ENCODE measurements at regions not wholly inside any gene's neighbourhood (a gene's known extent, or its start where the extent isn't known, plus 50 kb on each side); places are given as distances from the start of the nearest gene placed in this dataset.

DNA sequence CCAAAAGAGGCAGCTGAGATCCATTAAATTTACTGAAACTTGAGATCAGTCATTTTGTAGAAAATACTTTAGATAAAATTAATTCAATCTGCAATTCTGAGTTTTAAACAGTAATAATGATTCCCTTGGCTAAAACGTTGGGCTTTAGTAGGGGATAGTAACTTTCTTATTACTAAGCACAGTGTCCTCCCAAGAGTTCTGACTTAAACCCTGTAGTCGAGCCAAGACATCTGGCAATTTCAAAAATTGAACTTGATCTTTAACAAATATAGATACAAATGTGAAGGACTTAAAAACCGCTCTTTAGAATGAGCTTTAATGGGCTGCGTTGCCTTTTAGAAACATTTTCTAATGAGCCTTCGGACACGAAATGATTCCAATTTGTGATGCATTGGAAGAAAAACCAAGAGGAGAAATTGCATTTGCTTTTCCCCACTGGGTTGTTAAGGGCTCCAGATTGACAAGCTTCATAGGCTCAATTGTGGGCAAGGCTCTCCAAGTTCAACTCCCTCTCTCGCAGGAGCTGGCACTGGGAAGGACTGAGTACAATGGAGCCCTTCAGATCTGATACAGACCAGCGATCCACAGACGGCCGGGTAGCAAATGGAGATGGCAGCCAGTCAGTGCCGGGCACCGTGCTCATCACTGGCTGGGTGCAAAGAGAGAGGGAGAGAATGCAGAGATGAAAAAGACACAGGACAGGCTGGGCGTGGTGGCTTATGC is 921.3 kb upstream of the AUTS2 start:
- no peaks in the 10 kb centered on the region for H4K20me1 ChIP-seq (ENCODE audit: low read length)
- no peaks in the 10 kb centered on the region; the same call in 1 of the 2 replicates for H3K9me3 ChIP-seq (ENCODE audit: low read length)
- H3K27me3 ChIP-seq (ENCODE audit: low read length): no peaks in the 10 kb centered on the region
- no peaks in the 10 kb centered on the region for H3F3A ChIP-seq (ENCODE audit: low read length, unreplicated experiment)
- H3K27ac ChIP-seq (ENCODE audit: low read length): no peak overlapping the region
- no peak for ATAC-seq
- BruUV-seq (replicated peaks): no TSS peak
- H3K9ac ChIP-seq (ENCODE audit: low read length): no peak overlapping the region
- ChIA-PET CTCF (no interaction called here), POLR2A (ENCODE audit: unreplicated experiment) (no interaction called here)
- no peak overlapping the region for H3K4me2 ChIP-seq (ENCODE audit: low read length)
- H3K36me3 ChIP-seq (ENCODE audit: low read depth, low read length): no peaks in the 10 kb centered on the region
- H3K4me3 ChIP-seq (ENCODE audit: low read length): no peak overlapping the region
- TF ChIP-seq EZH2phosphoT487 (IDR thresholded peaks at IDR 0.05; ENCODE audit: borderline replicate concordance, low read length) (no peak), EZH2 (IDR thresholded peaks at IDR 0.05; ENCODE audit: low read length, unreplicated experiment) (no peak)
- TF ChIP-seq, protein P1, sequence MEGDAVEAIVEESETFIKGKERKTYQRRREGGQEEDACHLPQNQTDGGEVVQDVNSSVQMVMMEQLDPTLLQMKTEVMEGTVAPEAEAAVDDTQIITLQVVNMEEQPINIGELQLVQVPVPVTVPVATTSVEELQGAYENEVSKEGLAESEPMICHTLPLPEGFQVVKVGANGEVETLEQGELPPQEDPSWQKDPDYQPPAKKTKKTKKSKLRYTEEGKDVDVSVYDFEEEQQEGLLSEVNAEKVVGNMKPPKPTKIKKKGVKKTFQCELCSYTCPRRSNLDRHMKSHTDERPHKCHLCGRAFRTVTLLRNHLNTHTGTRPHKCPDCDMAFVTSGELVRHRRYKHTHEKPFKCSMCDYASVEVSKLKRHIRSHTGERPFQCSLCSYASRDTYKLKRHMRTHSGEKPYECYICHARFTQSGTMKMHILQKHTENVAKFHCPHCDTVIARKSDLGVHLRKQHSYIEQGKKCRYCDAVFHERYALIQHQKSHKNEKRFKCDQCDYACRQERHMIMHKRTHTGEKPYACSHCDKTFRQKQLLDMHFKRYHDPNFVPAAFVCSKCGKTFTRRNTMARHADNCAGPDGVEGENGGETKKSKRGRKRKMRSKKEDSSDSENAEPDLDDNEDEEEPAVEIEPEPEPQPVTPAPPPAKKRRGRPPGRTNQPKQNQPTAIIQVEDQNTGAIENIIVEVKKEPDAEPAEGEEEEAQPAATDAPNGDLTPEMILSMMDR (conservative IDR thresholded peaks at IDR 0.05; ENCODE audit: low read depth, low read length): no peak
- H3K79me2 ChIP-seq (ENCODE audit: low read length): no peaks in the 10 kb centered on the region
- no peaks in the 10 kb centered on the region for H3K4me1 ChIP-seq (ENCODE audit: insufficient read depth, low read length)
- H3K9me2 ChIP-seq (replicated peaks; ENCODE audit: low read length): no peaks in the 10 kb centered on the region
- no peak for DNase-seq
- no peak overlapping the region for H2AFZ ChIP-seq (ENCODE audit: low read length)
- intact Hi-C loops (cut with micrococcal nuclease): no loop called here

DNA sequence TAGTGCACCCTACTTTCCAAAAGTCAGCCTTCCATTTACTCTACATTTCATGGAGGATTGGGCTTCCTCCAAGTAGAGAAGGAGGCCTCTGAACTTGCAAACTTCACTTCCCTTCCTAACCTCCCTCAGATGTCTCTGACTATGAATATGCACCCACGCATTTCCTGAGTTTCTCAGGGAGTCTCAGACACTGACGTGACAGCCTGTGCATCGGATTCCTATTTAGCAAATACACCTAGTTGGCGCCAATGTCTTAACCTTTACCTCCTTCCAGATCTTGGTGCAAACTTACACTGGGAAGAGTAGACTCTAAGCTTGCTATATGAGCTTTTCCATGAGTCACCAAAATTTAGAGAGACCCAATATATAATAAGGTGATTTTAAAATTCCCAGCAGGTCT is 920.1 kb upstream of the AUTS2 start:
- Histone ChIP-seq H3K4me3 (ENCODE audit: low read length) (no peak overlapping the region), H4K20me1 (ENCODE audit: low read length) (no peaks in the 10 kb centered on the region), H2AFZ (ENCODE audit: low read length) (no peak overlapping the region), H3K27me3 (ENCODE audit: low read length) (no peaks in the 10 kb centered on the region), H3K79me2 (ENCODE audit: low read length) (no peaks in the 10 kb centered on the region), H3K9ac (ENCODE audit: low read length) (no peak overlapping the region), H3K4me1 (ENCODE audit: insufficient read depth, low read length) (no peaks in the 10 kb centered on the region), H3K36me3 (ENCODE audit: low read depth, low read length) (no peaks in the 10 kb centered on the region), H3K9me2 (replicated peaks; ENCODE audit: low read length) (no peaks in the 10 kb centered on the region), H3K4me2 (ENCODE audit: low read length) (no peak overlapping the region), H3F3A (ENCODE audit: low read length, unreplicated experiment) (no peaks in the 10 kb centered on the region), H3K27ac (ENCODE audit: low read length) (no peak overlapping the region), H3K9me3 (ENCODE audit: low read length) (no peaks in the 10 kb centered on the region; the same call in 1 of the 2 replicates)
- ATAC-seq (no peak), DNase-seq (no peak)
- TF ChIP-seq, protein P1 (conservative IDR thresholded peaks at IDR 0.05; ENCODE audit: low read depth, low read length): no peak
- TF ChIP-seq EZH2phosphoT487 (IDR thresholded peaks at IDR 0.05; ENCODE audit: borderline replicate concordance, low read length) (no peak), EZH2 (IDR thresholded peaks at IDR 0.05; ENCODE audit: low read length, unreplicated experiment) (no peak)
- ChIA-PET POLR2A (ENCODE audit: unreplicated experiment) (no interaction called here), CTCF (no interaction called here)
- intact Hi-C loops (cut with micrococcal nuclease): no loop called here
- no TSS peak for BruUV-seq (replicated peaks)

DNA sequence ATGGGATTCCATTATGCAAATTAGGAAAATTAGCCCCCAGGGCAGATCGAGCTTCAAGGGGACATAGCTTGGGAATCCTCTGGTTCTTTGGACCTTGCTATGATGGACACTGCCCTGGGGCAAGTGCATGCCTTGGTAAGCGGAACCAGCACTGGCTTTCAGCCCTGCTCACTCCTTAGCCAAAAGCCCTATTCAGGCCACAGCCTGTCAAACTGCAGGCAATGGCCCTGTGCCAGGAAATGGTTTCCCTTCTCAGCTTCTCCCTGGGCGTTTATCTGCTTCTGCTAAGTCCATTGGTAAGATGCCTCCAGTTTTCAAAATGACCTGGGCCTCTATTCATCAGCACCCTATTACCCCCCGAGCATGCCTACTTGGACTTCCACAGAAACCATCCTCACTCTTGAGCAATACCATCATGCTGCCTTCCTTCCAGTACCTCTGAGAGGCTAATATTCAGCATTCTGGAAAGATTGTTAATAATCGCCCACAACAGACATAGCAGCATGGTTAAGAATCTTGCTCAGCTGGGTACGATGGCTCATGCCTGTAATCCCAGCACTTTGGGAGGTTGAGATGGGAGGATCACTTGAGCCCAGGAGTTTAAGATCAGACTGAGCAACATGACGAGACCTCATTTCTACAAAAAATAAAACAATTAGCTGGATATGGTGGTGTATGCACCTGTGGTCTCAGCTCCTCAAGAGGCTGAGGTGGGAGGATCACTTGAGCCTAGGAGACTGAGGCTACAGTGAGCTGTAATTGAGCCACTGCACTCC is 918.6 kb upstream of the AUTS2 start:
- DNase-seq (no peak), ATAC-seq (no peak)
- Histone ChIP-seq H3K4me2 (ENCODE audit: low read length) (no peak overlapping the region), H4K20me1 (ENCODE audit: low read length) (no peaks in the 10 kb centered on the region), H3K27me3 (ENCODE audit: low read length) (no peaks in the 10 kb centered on the region), H3K79me2 (ENCODE audit: low read length) (no peaks in the 10 kb centered on the region), H3K9me3 (ENCODE audit: low read length) (no peaks in the 10 kb centered on the region; the same call in 1 of the 2 replicates), H3F3A (ENCODE audit: low read length, unreplicated experiment) (no peaks in the 10 kb centered on the region), H3K4me3 (ENCODE audit: low read length) (no peak overlapping the region), H3K36me3 (ENCODE audit: low read depth, low read length) (no peaks in the 10 kb centered on the region), H3K9me2 (replicated peaks; ENCODE audit: low read length) (no peaks in the 10 kb centered on the region), H3K27ac (ENCODE audit: low read length) (no peak overlapping the region), H3K9ac (ENCODE audit: low read length) (no peak overlapping the region), H3K4me1 (ENCODE audit: insufficient read depth, low read length) (no peaks in the 10 kb centered on the region), H2AFZ (ENCODE audit: low read length) (no peak overlapping the region)
- BruUV-seq (replicated peaks): no TSS peak
- ChIA-PET CTCF (no interaction called here), POLR2A (ENCODE audit: unreplicated experiment) (no interaction called here)
- no peak for TF ChIP-seq EZH2 (IDR thresholded peaks at IDR 0.05; ENCODE audit: low read length, unreplicated experiment)
- TF ChIP-seq EZH2phosphoT487 (IDR thresholded peaks at IDR 0.05; ENCODE audit: borderline replicate concordance, low read length): no peak
- TF ChIP-seq, protein P1 (conservative IDR thresholded peaks at IDR 0.05; ENCODE audit: low read depth, low read length): no peak
- intact Hi-C loops (cut with micrococcal nuclease): no loop called here
